Ectodermal cell (in vitro differentiated cells): ENCODE measurements at regions not wholly inside any gene's neighbourhood (a gene's known extent, or its start where the extent isn't known, plus 50 kb on each side); places are given as distances from the start of the nearest gene placed in this dataset.

Experiments used
- H3K27ac ChIP-seq: 2 replicates; pipeline ENCODE4 v1.7.0; 2013; ENCODE audit warnings: mild to moderate bottlenecking, low read depth, low read length; ENCODE audit not compliant: insufficient read depth, poor library complexity, severe bottlenecking
- H3K27me3 ChIP-seq: 2 replicates; pipeline ENCODE4 v1.7.0; 2013; ENCODE audit warnings: mild to moderate bottlenecking, low read length; ENCODE audit not compliant: insufficient read depth, control insufficient read depth, poor library complexity, severe bottlenecking
- H3K36me3 ChIP-seq: one replicate; pipeline ENCODE4 v1.7.0; 2013; ENCODE audit warnings: low read length; ENCODE audit not compliant: control insufficient read depth, insufficient read depth
- H3K4me1 ChIP-seq: one replicate; pipeline ENCODE4 v1.7.0; 2013; ENCODE audit warnings: low read length; ENCODE audit not compliant: control insufficient read depth, insufficient read depth
- H3K4me3 ChIP-seq: 2 replicates; pipeline ENCODE4 v1.7.0; 2013; ENCODE audit warnings: low read depth, low read length, control low read depth; ENCODE audit not compliant: insufficient read depth
- H3K9me3 ChIP-seq: 2 replicates; pipeline ENCODE4 v1.7.0; 2013; ENCODE audit warnings: mild to moderate bottlenecking, low read length, moderate library complexity; ENCODE audit not compliant: control insufficient read depth
- WGBS, 2 experiments: methylation state at CpG; one replicate each; pipeline ENCODE4 v1.1.7; 2013; ENCODE audit warnings: missing lambda C conversion rate in 2 of 2; 5-methylcytosine and 5-hydroxymethylcytosine counted together

DNA sequence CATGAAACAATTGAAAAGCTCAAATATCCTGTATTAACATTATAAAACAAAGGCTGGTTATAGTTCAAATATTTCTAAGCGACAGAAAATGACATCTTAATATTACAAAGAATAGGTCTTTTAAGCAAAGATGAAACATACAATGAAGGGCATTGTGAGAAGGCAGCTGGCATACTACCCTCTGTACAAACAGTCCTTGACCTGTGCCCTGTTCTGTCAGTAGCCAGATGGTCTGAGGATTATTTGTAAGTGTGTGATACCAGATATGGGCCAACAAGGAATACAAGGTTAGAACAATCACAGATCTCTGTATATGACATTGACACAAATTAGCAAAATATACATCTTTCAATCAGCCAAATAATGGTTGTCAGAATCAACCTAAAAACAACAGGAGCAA is 1350.4 kb downstream of the AMY1C start:
- Histone ChIP-seq H3K27me3 (no peaks in the 10 kb centered on the region), H3K4me3 (no peak overlapping the region), H3K36me3 (no peaks in the 10 kb centered on the region), H3K9me3 (no peaks in the 10 kb centered on the region), H3K4me1 (no peaks in the 10 kb centered on the region), H3K27ac (no peak overlapping the region)
- WGBS, 2 experiments, result 89% methylated on average over 1 of the region's 1 CpG; no CpG with 5 or more reads in 1 of the 2 experiments

DNA sequence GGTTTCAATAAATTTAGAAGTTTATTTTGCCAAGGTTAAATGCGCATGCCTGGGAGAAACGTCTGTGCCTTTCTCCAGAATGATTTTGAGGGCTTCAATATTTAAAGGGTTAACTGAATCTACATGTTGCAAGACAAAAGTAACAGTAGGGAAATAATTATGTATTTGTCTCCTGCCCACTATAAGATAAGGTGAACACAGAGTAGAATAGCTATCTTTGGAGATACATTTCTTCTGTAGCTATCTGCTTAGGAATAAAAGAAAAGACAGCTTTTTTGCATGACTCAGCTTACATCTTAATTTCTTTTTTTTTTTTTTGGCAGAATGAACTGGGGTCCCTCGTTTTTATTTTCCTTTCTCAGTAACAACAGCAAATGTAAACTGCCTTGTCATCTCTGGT is 1351.6 kb downstream of the AMY1C start:
- H3K4me3 ChIP-seq, result no peak overlapping the region
- no peaks in the 10 kb centered on the region for H3K27me3 ChIP-seq
- H3K9me3 ChIP-seq, result no peaks in the 10 kb centered on the region
- WGBS, 2 experiments, result 72 to 82% methylated on average over 2 to 3 of the region's 3 CpGs
- no peaks in the 10 kb centered on the region for H3K36me3 ChIP-seq
- no peaks in the 10 kb centered on the region for H3K4me1 ChIP-seq
- no peak overlapping the region for H3K27ac ChIP-seq

GRCh38 chr1:105102371-105102770 is 1352.7 kb downstream of the AMY1C start:
- 93 to 95% methylated on average over 1 of the region's 3 CpGs for WGBS, 2 experiments
- H3K27me3 ChIP-seq, result no peaks in the 10 kb centered on the region
- H3K4me3 ChIP-seq, result no peak overlapping the region
- H3K36me3 ChIP-seq, result no peaks in the 10 kb centered on the region
- no peak overlapping the region for H3K27ac ChIP-seq
- no peaks in the 10 kb centered on the region for H3K4me1 ChIP-seq
- H3K9me3 ChIP-seq, result no peaks in the 10 kb centered on the region

DNA sequence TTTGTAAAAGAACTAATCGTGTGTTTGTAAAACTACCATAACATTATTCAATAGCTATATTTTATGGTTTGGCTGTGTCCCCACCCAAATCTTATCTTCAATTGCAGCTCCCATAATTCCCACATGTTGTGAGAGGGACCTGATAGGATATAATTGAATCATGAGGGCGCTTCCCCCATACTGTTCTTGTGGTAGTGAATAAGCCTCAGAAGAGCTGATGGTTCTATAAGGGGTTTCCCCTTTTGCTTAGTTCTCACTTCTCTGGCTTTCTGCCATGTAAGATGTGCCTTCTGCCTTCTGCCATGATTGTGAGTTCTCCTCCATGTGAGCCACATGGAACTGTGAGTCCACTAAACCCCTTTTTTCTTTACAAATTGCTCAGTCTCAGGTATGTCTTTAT is 1372.3 kb downstream of the AMY1C start:
- Histone ChIP-seq H3K4me3 (no peak overlapping the region), H3K4me1 (no peaks in the 10 kb centered on the region), H3K27me3 (no peaks in the 10 kb centered on the region), H3K27ac (no peak overlapping the region), H3K9me3 (no peaks in the 10 kb centered on the region), H3K36me3 (no peaks in the 10 kb centered on the region)
- 95 to 100% methylated on average over 1 of the region's 2 CpGs for WGBS, 2 experiments

DNA sequence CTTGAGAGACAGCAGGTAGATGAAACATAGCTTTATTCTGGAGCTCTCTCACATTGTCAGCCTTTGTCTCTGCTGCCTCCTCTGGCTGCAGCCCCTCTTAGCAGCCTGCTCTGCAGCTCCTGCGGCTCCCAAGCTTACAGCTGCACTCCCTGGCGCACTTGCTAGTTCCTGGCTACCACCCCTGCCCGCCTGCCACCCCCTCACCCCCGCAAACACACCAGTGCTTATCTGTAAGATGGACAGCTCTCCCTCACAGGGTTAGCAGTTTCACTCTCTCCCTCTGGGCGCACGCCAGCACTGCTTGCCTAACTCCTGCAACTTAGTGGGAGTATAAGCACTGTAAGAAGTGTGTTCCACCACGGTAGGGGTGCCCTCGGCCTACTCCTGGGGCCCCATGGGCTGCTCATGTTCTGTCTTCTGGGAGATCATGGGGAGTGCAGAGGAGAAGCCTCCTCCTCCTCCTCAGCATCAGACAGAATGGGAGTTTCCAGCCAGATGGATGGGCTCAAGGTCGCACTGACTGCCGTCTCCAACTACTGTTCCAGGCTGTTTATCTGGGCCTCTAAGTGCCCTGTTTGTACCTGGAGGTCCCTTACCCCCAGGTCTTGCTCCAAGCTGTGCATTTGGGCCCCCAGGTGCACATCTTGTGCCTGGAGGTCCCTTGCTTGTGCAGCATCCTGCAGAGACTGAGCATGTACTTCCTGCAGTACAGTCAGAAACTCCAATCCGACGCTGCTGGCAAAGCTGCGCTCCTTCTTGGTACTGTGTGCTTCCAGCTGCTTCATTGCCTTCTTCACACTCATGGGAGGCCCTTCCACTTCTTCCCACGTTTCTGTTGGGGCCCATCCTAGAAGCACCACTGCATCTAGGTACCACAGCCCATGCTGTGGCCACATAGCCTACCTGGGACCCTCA is 1388.1 kb downstream of the AMY1C start:
- Histone ChIP-seq H3K27me3 (no peaks in the 10 kb centered on the region), H3K36me3 (no peaks in the 10 kb centered on the region), H3K27ac (no peak overlapping the region), H3K9me3 (no peaks in the 10 kb centered on the region), H3K4me3 (no peak overlapping the region), H3K4me1 (no peaks in the 10 kb centered on the region)
- WGBS, 2 experiments, result 71 to 72% methylated on average over 14 of the region's 14 CpGs

DNA sequence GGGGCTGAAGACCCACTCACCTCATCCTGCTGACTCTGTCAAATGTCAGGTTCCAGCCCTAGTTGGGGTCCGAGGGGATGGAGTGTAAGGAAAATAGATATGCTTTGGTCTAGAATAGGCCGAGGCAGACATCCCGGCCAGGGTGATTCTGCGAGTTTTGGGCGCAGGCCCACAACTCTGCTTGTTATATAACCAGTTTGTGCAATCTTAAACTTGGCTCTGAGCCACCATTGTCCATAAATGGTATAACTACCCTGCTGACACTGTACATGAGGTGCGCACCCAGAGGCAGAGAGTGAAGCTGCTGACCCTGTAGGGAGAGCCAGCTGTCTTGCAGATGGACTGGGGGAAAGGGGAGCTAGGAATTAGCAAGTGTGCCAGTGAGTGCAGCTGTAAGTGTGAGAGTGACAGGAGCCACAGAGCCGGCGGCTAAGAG is 1388.8 kb downstream of the AMY1C start:
- Histone ChIP-seq H3K36me3 (no peaks in the 10 kb centered on the region), H3K9me3 (no peaks in the 10 kb centered on the region), H3K4me3 (no peak overlapping the region), H3K27me3 (no peaks in the 10 kb centered on the region), H3K27ac (no peak overlapping the region), H3K4me1 (no peaks in the 10 kb centered on the region)
- 87 to 91% methylated on average over 8 of the region's 8 CpGs for WGBS, 2 experiments

DNA sequence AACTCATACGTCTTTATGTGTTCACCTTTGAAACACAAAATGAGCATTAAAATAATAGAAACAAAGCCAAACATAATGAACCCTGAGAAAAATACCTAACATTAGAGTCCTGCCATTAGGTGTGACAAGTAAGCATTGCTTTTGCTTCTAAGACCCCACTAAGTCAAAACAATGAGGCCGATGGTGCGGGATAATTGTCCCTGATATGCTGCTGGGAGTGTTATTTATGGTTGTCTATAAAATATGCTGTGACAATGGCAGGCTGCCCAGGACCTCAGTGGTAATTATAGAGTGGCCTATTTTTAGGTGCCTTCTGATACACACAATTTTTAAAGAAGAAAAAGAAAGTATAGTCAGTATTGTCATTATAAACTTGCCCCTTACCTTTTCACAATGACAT is 1423.1 kb downstream of the AMY1C start:
- Histone ChIP-seq H3K27ac (no peak overlapping the region), H3K36me3 (no peaks in the 10 kb centered on the region), H3K4me1 (no peaks in the 10 kb centered on the region), H3K27me3 (no peaks in the 10 kb centered on the region), H3K9me3 (no peaks in the 10 kb centered on the region), H3K4me3 (no peak overlapping the region)
- 74 to 83% methylated on average over 3 of the region's 3 CpGs for WGBS, 2 experiments

- no peak overlapping the region for H3K4me3 ChIP-seq
- no peak overlapping the region for H3K27ac ChIP-seq
- no peaks in the 10 kb centered on the region for H3K36me3 ChIP-seq
- no peaks in the 10 kb centered on the region for H3K4me1 ChIP-seq
- 91 to 100% methylated on average over 1 of the region's 1 CpG for WGBS, 2 experiments
- H3K9me3 ChIP-seq, result no peaks in the 10 kb centered on the region
- no peaks in the 10 kb centered on the region for H3K27me3 ChIP-seq
These were observed 1431.1 kb downstream of the AMY1C start for GRCh38 chr1:105180789-105181188.

- Histone ChIP-seq H3K9me3 (no peaks in the 10 kb centered on the region), H3K36me3 (no peaks in the 10 kb centered on the region), H3K4me1 (no peaks in the 10 kb centered on the region), H3K27ac (no peak overlapping the region), H3K4me3 (no peak overlapping the region), H3K27me3 (no peaks in the 10 kb centered on the region)
- 89 to 95% methylated on average over 5 of the region's 5 CpGs for WGBS, 2 experiments
These were observed 1455.2 kb downstream of the AMY1C start for GRCh38 chr1:105204836-105205371.

GRCh38 chr1:105208581-105208980 is 1458.9 kb downstream of the AMY1C start:
- no peaks in the 10 kb centered on the region for H3K36me3 ChIP-seq
- no peak overlapping the region for H3K27ac ChIP-seq
- no peaks in the 10 kb centered on the region for H3K9me3 ChIP-seq
- H3K4me1 ChIP-seq, result no peaks in the 10 kb centered on the region
- no peaks in the 10 kb centered on the region for H3K27me3 ChIP-seq
- no peak overlapping the region for H3K4me3 ChIP-seq
- 96 to 100% methylated on average over 3 of the region's 3 CpGs for WGBS, 2 experiments
